GM15510 (cell line): ENCODE measurements at regions not wholly inside any gene's neighbourhood (a gene's known extent, or its start where the extent isn't known, plus 50 kb on each side); places are given as distances from the start of the nearest gene placed in this dataset.

ENCODE experiments used
- POLR2A ChIP-seq: IDR thresholded peaks from 3 replicates; pipeline ENCODE4 v1.6.1; 2011; ENCODE audit warnings: borderline replicate concordance; ENCODE audit not compliant: insufficient read length; ENCODE audit errors: extremely low read depth

DNA sequence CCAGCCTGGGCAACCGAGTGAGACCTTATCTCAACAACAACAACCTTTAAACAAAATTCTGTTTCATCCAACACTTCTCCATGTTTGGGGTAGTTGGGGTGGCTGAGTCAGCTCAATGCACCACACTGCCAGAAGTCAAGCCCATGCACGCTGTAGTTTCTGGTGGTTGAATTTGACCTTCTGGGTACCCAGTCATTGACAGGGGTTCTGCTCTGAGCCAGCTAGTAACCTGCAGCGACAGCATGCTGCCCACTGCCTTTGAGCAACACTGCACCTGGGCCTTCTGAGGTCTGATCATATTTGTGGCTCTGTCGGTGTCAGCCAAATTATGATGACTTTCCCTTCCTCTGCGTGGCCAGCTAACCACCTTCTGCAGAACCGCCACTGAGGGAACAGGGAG, 84.6 kb upstream of the ZNF438 start:
- no peak for TF ChIP-seq POLR2A

DNA sequence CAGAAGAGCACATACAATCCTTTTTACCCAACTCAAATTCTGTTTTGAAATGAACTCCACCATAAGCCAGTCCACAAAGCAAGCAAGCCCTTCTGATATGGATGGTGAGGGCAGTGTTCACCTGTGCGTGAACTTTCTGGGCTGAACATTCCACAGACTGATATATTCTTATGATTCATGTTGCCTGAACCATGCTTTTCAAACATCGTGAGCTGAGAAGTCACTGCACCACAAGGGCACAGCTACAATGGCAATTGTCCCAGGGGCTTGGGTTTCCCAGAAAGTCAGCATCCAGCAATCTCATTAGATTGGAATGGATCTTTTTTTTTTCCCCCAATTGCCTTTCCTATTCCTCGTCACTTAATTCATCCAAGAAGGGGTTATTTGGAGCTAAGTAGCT, 86.9 kb upstream of the ZNF438 start:
- no peak for TF ChIP-seq POLR2A

DNA sequence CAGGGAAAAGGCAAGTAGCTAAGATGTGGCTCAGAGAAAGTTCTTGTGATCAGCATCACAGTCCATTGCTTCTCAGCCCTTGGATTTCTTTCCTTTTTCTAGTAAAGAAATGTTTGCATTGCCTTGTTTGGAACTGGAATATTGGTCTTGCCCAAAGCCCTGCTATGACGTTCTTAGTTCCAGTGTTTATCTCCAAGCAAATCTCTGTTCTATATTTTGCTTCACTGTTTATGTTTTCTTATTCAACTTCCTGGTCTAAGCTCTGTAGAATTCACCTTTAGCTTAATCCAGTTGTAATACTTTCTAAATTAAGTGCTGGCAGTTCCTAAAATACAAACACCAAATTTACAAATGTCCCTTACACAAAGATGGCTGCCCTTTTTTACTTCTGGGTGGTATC, 88.7 kb upstream of the ZNF438 start:
- no peak for TF ChIP-seq POLR2A

DNA sequence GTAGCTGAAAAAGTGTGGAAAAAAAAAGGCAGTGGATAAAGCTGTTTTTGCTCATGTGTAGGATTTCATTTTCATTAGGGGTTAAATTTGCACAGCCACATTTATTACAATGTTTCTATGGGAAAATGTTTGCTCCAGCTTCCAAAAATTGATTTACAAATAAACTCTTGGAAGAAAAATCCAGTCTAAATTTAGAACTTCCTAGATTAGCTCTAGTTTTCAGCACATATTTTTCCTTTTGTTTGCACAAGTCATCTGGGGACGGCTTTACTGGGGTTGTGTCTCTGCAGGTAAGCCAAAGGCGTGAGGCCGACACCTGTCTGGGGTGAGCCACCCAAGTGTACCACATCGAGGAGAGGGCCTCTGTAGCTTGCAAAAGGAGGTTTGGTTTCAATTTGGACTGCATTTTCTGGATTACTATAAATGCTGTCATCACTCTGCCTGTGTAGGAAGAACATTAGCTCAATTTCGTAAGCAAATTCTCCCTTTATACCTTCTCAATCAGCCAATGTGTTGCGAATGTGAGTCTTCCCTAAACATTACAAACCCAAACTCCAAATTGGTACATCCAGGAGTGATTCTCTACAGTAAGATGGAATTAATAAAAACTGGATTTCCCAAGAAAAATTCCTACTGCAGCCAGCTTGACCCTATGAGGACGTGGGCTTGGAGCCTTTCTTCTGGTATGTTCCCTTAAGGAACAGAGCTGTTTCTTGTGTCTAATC, 89.5 kb upstream of the ZNF438 start:
- no peak for TF ChIP-seq POLR2A

DNA sequence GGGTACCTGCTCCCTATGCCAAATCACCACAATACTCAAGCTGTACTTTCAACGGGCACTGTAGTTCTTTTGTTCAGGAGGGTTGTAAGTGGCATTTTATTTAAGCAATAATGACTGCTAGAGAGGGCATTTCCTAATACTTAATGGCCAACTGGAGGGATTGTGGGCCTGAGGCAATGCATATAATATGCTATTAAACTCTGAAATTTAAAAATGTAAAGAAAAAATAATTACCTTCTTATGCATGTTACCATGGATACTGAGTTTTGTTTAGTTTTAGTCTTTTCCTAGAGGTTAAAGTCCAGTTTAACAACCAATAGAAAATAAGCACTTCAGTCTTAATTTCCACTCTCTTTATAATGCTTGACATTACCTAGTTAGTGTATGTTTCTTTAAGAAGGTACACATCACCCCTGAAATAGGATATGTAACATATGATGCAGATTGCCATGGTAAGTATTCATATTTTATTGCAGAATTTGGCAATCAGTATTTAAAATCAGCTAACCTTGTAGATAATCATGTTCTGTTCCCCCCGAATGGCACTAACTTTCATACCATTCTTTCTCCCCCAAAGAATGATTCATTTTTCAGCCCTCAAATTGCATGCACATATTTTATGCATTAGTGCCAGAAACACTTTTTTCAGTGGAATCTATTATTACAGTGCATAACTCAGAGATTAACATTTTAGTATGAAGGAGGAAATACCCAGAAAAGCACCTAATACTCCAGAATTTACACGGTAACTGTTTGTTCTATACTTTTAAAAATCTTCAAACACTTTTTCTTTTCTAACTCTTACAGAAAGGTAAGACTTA, 90.3 kb upstream of the ZNF438 start:
- TF ChIP-seq POLR2A: no peak

DNA sequence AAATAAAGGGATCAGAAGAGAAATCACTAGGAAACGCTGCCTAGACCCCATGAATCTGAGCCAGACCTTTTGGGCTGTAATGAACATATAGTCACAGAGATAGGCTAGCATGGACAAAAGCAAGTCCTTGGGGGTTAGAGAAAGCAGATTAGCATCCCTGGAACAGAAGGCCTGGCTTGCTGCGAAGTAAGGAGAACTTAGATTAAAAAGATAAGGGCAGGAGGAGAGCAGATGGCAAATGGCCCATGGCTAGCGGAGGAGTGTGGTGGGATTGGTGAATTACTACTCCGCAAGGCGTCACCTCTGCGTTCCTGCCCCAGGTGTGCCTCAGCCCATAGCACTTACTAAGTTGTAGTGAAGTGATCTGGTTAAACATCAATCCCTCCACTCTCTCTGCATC, 92.3 kb upstream of the ZNF438 start:
- no peak for TF ChIP-seq POLR2A

DNA sequence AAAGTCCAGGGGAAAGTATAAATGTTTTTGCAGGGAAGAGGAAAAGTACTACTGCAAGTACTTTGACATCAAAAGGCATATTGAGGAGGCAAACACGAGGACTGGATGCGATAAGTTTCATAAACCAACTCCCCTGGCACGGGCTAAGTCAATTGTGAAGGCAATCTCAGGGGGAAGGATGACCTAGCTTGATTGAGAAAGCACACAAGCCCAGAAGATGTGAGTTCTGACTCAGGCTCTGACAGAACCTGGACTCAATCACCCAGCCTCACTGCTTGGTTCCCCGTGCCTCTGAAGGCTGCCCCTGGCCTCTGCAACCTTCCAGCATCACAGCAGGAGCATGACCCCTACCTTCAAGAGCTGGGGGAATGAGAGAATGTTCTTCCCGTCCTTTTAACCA, 93.2 kb upstream of the ZNF438 start:
- TF ChIP-seq POLR2A: no peak

DNA sequence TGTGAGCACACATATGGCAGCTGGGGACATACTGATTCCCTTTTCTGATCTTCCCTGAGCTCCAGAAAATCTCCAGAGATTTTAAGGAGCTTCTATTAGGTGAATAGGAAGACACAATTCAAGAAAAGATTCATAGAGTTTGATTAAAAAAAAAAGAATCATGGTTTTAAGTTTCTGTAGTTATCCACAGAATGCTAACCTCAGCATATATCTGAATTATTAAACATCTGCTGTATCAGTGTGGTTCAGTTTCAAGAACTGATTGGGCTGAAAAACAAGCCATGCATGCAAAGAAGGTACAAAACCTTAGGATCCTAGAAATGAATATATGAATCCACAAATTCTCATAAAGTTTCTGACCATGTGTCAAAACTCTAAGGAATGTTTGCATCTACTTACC, 94.1 kb upstream of the ZNF438 start:
- TF ChIP-seq POLR2A: no peak

DNA sequence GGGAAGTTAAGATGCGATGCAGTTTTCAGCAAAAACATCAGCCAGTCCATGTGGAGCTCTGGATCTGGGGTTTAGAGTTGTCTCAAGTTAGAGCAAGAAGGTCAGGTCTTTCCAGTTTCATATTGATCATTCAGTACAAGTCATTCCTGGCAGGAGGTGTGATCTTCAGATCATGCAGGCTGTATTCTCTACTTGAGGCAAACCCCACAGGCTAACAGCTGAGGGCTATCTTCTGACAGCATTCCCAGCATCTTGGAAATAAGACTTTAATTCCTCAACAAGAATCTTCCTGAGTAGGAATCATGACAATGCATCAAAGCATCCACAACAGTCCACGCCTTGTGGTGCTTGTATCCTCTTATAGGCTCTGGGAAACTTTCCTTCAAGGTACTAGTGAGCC, 94.9 kb upstream of the ZNF438 start:
- TF ChIP-seq POLR2A: no peak

DNA sequence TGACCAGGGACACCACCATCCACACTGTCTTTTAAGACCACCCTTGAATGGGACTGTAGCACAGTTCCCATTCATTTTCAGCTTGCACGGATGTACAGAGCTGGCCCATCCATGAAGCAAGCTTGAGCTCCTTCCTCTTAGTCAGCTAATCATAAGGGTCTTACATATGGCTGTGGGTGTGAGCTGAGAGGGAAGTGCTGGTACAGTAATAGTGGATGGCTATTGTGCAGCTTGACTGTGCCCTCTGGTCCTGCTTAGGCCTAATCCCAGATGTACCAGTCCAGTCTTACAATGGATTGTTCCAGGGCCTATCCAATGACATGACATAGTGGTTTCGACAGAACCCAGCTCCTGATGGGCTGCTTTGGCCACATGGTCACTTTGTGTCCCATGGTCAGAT, 96.9 kb upstream of the ZNF438 start:
- no peak for TF ChIP-seq POLR2A

DNA sequence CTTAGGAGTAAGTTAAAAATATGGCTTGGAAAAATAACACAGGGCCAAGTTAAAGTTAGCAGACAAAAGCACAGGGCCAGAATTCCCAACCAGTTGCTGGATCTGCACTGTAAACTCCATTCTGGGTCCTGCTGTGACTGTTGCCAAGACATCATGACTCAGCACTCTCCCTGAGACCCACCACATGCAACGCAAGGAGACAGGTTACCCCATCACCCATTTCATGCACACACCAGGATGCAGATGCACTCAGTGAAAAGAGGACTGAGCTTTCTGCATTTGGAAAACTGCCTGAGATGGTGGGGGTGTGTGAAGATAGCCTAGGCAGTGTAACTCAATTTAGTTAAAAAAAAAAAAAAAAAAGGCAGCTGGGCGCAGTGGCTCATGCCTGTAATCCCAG, 97.6 kb upstream of the ZNF438 start:
- TF ChIP-seq POLR2A: no peak

DNA sequence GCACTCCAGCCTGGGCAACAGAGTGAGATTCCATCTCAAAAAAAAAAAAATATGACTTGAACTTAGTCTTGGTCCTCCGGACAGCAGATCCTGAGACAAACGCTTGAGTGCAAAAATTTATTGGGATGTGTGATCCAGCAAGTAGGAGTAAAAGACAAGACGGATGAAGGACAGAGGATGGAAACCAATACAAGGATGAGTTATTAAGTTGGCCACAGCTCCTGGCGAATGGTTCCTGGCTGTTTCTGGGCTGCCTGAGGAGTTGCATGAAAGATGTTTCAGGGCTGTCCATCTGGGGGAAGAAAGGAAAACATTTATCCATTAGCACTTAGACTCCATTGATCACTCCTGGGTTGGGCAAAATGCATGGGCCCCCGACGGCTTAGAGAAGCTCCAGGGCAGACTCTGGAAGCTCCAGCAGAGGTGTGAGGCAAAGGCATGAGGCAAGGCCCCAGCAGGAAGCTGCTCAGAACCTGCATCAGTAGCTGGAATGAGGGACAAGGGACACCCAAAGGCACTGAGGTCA, 98.3 kb upstream of the ZNF438 start:
- TF ChIP-seq POLR2A: no peak

DNA sequence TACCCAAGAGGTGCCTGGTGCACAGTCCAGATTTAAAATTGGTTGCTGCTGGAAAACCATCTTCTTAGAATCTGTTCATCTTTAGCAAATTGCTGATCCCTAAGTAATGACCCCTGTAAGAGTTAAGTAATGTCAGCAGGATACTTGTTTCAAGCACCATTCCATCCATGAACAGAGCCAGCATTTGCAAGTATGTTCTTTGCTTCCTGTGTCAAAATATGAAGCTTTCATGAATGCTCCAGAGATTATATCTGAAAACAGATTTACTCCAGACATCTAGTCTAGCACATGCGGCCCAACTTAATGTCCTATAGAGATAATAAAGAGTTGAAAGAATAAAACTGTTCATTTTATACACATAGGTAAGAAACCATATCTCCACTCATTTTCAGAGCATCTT, 98.7 kb upstream of the ZNF438 start:
- TF ChIP-seq POLR2A: no peak

DNA sequence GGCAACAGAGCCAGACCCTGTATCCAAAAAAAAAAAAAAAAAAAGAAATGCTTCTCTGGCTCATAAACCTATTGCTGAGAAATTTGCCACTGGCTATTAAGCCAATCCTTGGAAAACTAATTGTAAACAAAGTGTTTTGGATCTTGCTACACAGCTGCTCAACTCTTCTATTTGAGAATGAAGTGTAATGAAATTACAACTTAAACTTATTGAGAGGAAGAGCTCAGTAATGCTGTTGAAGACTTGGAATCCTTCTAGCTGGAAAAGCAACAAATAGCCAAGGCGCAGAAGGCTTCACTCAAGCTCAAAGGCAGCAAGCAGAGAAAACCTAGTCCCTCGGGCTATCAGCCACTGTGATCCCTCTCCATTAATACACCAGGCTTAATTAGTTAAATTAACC, 99.6 kb upstream of the ZNF438 start:
- no peak for TF ChIP-seq POLR2A

DNA sequence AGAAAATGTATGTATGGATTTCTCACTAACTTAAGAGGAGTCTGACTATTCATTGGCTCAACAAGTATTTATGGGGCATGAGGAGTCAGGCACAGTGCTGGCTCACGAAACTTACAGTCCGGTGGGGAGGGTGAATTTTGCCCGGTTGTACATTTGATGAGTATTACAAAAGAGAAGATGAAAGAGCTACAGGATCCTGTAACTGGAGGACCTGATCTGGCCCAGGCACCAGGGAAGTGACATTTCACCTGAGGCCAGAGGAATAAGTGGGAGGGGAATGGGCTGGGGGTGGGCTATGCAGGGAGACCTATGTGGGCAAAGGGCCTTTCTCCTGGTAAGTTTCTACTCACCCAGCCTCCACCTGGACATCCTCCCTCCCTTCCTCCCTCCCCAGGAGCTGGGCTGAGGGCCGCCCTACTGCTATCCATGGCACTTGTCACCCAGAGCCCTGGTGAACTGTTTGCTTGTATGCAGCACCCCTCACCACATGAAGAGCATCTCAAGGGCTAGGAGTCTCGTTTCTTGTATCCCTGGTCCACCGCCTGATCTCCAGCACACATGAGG, 101.1 kb upstream of the ZNF438 start:
- no peak for TF ChIP-seq POLR2A
